ENCODE measurements at regions not wholly inside any gene's neighbourhood (a gene's known extent, or its start where the extent isn't known, plus 50 kb on each side); places are given as distances from the start of the nearest gene placed in this dataset.
"Not testable (repeated sequence)": the region's sequence is repeated elsewhere in the genome, so short reads cannot be mapped to it uniquely, and the experiment has no call there.

- no peak for DNase-seq
Measured at GRCh38 chr1:67532452-67533216, 102.4 kb upstream of the SERBP1 start.

GRCh38 chr1:67534627-67535065 is 104.4 kb upstream of the SERBP1 start:
- no peak for DNase-seq

- DNase-seq, result peak; percentile 12
Measured at GRCh38 chr1:67535474-67535873, 105.3 kb upstream of the SERBP1 start.

GRCh38 chr1:67536957-67537666 is 106.9 kb upstream of the SERBP1 start:
- no peak for DNase-seq

- no peak for DNase-seq
Measured at GRCh38 chr1:67537667-67538018, 107.4 kb upstream of the SERBP1 start.

- no peak for DNase-seq
Measured at GRCh38 chr1:67540025-67540732, 110.0 kb upstream of the SERBP1 start.

- DNase-seq, result no peak
Measured at GRCh38 chr1:67540733-67541125, 110.5 kb upstream of the SERBP1 start.

GRCh38 chr1:67542747-67543146 is 112.5 kb upstream of the SERBP1 start:
- no peak for DNase-seq

GRCh38 chr1:67544921-67545320 is 114.7 kb upstream of the SERBP1 start:
- DNase-seq, result no peak

GRCh38 chr1:67545364-67545763 is 115.2 kb upstream of the SERBP1 start:
- DNase-seq, result no peak

- no peak for DNase-seq
Measured at GRCh38 chr1:67551375-67551774, 121.2 kb upstream of the SERBP1 start.

- DNase-seq, result no peak
Measured at GRCh38 chr1:67552336-67552759, 122.1 kb upstream of the SERBP1 start.

- not testable (repeated sequence) for DNase-seq
Measured at GRCh38 chr1:67554204-67554603, 124.0 kb upstream of the SERBP1 start.

GRCh38 chr1:67555461-67556296 is 125.5 kb upstream of the SERBP1 start:
- no peak for DNase-seq

GRCh38 chr1:67556297-67556900 is 126.2 kb upstream of the SERBP1 start:
- no peak for DNase-seq

GRCh38 chr1:67557696-67558448 is 127.1 kb upstream of the GADD45A start:
- DNase-seq, result no peak

- no peak for DNase-seq
Measured at GRCh38 chr1:67558449-67559193, 126.4 kb upstream of the GADD45A start.

- DNase-seq, result no peak
Measured at GRCh38 chr1:67559222-67559700, 125.7 kb upstream of the GADD45A start.

- DNase-seq, result no peak
Measured at GRCh38 chr1:67560580-67561255, 124.3 kb upstream of the GADD45A start.

- DNase-seq, result peak; percentile 82
Measured at GRCh38 chr1:67561704-67562113, 123.3 kb upstream of the GADD45A start.
